LoVo (cell line): ENCODE measurements at regions not wholly inside any gene's neighbourhood (a gene's known extent, or its start where the extent isn't known, plus 50 kb on each side); places are given as distances from the start of the nearest gene placed in this dataset.

Experiments used
- DNase-seq: peaks from one replicate; pipeline ENCODE4 v3.0.0-alpha.2; 2016; ENCODE audit warnings: low spot score

GRCh38 chr12:4858386-4858785 lies 51.3 kb upstream of the KCNA1 start:
- DNase-seq: no peak

DNA sequence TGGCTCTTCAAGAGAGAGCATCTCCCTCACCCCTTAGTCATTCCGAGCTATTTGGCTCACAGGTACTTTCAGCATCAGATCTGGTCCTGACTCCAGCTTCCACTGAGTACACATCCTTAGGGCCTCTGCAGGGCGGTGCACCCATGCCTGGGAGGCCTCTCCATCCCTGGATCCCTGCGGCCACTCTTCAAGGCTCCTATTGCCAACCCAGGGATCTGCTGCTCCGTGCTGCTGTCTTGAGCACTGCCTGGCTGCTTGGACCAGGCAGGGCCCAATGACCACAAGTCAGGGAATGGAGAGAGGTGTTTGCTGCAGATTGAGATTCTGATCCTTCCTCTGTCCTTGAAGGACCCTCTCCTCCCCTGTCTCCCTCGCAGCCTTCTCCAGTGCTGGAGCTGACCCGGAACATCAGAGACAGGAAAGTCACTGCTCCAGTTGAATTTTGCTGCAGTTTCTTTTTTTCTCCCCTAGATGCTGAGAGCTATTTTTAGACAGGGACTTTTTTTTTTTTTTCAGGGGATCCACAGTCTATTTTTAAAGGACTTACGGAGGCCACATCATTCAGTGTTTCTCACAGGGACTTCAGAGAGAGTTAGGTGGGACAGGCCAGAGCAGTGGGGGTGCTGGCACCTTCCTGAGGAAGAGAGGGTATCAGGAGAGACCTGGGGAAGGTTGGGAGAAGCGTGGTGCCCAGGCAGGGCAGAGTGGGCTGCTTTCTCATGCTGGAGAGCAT lies 50.1 kb upstream of the KCNA1 start:
- DNase-seq: no peak
